HG03457 (cell line): ENCODE measurements at regions not wholly inside any gene's neighbourhood (a gene's known extent, or its start where the extent isn't known, plus 50 kb on each side); places are given as distances from the start of the nearest gene placed in this dataset.

Source experiments
- ATAC-seq: cut with Tn5 transposase; IDR thresholded peaks from one replicate; pipeline ENCODE4 v1.9.1; 2021; ENCODE audit warnings: moderate number of reproducible peaks; ENCODE audit not compliant: unreplicated experiment

DNA sequence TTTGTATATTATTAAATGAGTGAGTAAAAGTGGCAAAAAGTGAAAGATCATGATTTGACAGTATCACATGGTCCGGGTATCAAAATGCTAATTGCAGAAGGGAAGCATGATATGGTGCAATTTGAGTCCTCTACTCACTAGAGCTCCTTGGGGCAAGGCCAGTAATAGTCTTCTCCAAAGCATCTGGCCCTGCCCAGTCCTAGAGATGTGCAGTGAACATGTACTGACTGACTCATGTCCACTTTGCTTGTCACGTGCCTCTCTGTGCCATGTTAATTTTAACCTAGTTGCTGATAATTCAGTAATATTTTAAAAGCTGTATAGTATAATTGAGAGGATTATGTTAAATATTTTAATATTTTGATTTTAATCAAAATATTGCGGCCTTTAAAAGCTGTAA is 54.6 kb upstream of the TENM3 start:
- no peak for ATAC-seq

DNA sequence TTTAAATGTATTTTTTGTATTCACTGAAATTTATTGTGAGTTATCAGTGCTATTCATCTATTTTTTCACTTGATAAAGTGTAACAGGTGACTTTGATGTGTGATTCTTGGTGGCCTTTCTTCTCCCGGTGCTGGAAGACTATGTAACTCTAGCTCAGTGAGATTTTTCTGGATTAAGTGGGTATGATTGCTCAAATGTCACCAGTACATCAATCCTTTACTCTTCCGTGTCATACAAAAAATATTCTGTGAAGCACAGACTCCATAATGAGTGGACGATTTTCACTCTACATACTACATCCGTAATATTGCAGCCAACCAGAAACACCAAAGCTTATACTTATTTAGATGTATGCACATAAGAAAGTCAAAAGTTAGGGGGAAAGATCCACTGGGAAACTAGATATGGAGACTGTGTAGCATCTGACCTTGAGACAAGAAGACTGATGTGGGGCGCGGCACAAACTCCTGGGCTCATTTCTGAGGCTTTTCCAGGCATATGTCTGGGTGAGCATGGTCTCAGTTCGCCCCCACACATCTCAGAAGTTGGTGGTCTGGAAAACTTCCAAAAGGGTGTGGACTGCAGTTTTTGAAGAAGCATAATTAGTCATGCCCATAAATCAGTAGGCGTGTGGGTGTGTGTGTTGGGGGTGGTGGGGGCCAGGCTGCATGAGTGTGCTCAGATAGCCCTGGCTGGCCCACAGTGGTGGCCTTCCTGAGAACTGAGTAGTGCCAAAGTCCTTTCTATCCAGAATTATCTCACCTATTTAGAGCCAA is 53.9 kb upstream of the TENM3 start:
- no peak for ATAC-seq

DNA sequence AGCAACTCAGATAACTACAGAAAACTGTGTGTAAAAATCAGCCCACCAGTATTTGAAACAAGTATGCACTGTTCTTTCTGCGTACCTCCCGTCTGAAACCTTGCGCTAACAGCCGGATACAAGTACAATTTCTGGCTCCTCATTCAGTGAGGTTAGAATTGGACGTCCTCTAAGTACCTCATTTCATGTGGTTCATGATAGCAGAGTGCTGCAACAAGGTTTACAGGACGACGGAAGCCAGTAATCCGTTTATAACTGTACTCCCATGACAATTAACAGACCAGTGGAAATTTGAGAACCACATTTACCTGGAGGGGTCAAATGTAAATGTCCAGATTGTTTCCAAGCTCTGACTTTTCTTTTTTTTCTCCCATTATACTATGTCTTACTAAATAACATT is 52.9 kb upstream of the TENM3 start:
- ATAC-seq, result no peak

DNA sequence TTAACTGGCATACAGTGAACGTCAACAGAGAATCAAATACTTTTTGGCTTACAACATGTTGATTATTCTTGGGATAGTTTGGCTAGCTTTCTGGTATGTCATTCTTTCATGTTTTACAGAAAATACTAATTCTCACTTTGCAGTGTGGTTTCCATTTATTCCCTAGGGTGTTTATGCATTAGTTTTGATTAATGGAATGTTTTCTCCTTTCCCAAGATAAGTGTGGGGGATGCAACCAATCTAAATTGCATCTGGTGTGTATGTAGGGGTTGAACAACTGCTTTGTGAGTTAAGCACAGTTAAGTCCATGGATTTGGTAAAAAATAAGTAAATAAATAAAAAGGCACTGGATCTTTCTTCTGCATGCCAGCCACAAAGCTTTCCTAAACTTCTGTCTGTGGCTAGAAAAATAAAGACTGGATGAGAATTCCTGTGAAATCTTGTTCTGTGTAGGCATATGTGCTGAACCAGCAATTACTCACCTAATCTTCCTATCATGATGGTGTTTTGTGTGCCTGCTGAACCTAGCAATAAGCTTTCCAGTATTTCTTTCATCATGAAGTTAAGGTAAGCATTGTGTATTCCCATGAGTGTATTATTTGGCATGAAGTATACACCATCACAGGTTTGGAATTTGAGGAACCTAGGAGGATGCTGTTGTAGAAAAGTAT is 50.6 kb upstream of the TENM3 start:
- no peak for ATAC-seq

DNA sequence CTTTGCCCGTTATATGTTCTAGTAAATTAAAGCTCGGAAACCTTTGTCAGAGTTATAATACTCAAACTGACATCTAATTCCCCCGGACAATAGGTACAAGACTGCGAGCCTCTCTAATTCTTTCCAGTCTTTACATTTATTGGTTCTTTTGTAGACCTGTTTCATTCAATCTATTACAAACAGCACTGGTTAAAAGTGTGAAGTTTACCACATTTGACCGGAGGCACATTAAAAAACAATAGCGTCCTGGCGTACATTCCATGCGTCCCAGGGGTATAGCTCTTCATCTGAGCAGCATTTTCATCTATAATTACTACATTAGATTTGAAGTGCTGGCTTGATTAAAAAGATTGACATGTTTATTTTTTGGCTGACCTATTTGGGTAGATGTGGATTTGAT is 49.9 kb upstream of the TENM3 start:
- no peak for ATAC-seq
